NT2/D1 (cell line): ENCODE measurements at regions not wholly inside any gene's neighbourhood (a gene's known extent, or its start where the extent isn't known, plus 50 kb on each side); places are given as distances from the start of the nearest gene placed in this dataset.

Source experiments
- DNase-seq: peaks from one replicate; pipeline ENCODE4 v3.0.0-alpha.2; 2011; ENCODE audit warnings: low read depth, low spot score
- H3K27me3 ChIP-seq: 2 replicates; pipeline ENCODE4 v1.6.0; 2011; ENCODE audit warnings: mild to moderate bottlenecking; ENCODE audit not compliant: insufficient read length, insufficient read depth
- H3K36me3 ChIP-seq: 2 replicates; pipeline ENCODE4 v1.6.1; 2011; ENCODE audit warnings: mild to moderate bottlenecking, low read length, mixed read lengths; ENCODE audit not compliant: insufficient read depth, insufficient read length
- H3K4me1 ChIP-seq: 2 replicates; pipeline ENCODE4 v1.5.1; 2011; ENCODE audit not compliant: insufficient read depth, insufficient read length
- H3K4me3 ChIP-seq: 2 replicates; pipeline ENCODE4 v1.5.1; 2011; ENCODE audit warnings: low read depth; ENCODE audit not compliant: insufficient read length
- H3K9ac ChIP-seq: 2 replicates; pipeline ENCODE4 v1.6.0; 2011; ENCODE audit warnings: low read depth; ENCODE audit not compliant: insufficient read length
- H3K9me3 ChIP-seq: 2 replicates; pipeline ENCODE4 v1.5.1; 2011; ENCODE audit warnings: mild to moderate bottlenecking, low read length; ENCODE audit not compliant: insufficient read depth
- SUZ12 ChIP-seq: IDR thresholded peaks from 2 replicates; pipeline ENCODE4 v1.6.1; 2011; ENCODE audit not compliant: insufficient read length, insufficient read depth; ENCODE audit errors: extremely low read depth
- YY1 ChIP-seq: IDR thresholded peaks from 2 replicates; pipeline ENCODE4 v1.6.1; 2011; ENCODE audit not compliant: insufficient read length, insufficient read depth
- ZNF274 ChIP-seq: IDR thresholded peaks from 2 replicates; pipeline ENCODE4 v1.6.1; 2011; ENCODE audit warnings: mild to moderate bottlenecking, low read depth, low read length

DNA sequence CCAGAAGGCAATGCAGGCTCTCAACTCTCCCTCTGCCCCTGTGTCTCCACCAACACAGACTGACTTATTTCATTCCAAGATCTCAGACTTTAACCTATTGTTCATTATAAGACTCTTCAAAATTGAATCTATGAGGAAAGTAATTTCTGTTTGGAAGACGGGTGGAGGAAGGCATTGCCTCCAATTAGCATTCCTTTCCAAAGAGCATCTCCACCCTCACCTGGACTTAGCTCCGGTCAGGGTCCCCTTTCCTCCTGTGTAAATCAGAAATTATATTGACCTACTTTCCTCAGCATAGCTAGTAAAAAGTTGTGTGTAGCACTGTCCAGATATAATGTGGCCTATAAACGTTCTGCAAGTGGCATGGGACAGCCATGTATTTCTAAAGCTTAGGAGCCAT is 230.4 kb upstream of the ACVR2A start:
- no peak for DNase-seq
- Histone ChIP-seq H3K4me3 (no peak overlapping the region), H3K4me1 (no peaks in the 10 kb centered on the region), H3K27me3 (no peaks in the 10 kb centered on the region), H3K9me3 (no peaks in the 10 kb centered on the region), H3K36me3 (no peaks in the 10 kb centered on the region), H3K9ac (no peak overlapping the region)
- TF ChIP-seq ZNF274: no peak
- TF ChIP-seq YY1: no peak
- TF ChIP-seq SUZ12: no peak

DNA sequence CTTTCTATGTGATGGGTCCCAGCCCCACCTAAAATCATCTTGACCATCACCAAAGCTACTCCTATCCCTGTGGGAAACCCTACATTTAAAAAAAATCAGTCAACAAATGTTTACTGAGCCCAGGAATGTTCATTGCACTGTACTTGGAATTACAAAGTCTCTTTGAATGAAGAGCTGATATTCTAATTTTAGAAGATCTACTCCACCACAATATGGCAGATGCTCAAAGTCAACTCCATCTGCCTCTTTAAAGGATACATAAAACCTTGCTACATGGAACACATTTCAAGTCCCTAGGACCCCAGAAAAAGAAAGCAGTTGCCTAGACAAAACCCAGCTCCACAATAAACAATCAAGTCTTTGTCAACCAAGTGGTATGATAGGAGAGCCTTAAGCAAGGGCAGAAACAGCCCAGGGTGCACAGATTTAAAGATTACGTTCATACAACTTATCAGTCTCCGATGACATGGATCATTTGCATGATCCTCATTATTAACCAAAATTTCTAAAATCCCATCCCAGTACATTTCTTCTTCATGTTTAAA is 234.3 kb upstream of the ACVR2A start:
- H3K4me3 ChIP-seq: no peak overlapping the region
- no peaks in the 10 kb centered on the region for H3K36me3 ChIP-seq
- no peak overlapping the region for H3K9ac ChIP-seq
- no peaks in the 10 kb centered on the region for H3K27me3 ChIP-seq
- H3K4me1 ChIP-seq: no peaks in the 10 kb centered on the region
- H3K9me3 ChIP-seq: no peaks in the 10 kb centered on the region
- TF ChIP-seq SUZ12 (no peak), YY1 (no peak), ZNF274 (no peak)
- DNase-seq: no peak

DNA sequence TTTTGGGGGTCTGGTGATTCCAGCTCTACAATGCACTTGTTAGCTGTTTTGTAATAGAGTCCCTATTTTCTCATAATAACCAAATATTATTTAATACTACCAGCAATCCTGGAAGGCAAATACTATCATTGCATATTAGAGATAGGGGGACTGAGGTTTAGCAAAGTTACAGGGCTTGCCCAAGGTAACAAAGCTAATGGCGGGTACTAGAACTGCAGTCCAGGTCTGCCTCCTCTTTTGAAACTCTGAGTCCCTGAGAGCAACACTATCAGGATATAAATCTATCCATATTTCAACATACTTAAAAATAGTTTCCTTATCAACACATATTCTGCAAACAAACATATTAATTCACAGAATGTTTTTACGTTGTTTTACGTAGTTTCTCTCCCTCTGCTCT is 235.5 kb upstream of the ACVR2A start:
- no peak for DNase-seq
- no peak overlapping the region for H3K9ac ChIP-seq
- H3K36me3 ChIP-seq: no peaks in the 10 kb centered on the region
- H3K27me3 ChIP-seq: no peaks in the 10 kb centered on the region
- no peak for TF ChIP-seq YY1
- TF ChIP-seq ZNF274: no peak
- no peak for TF ChIP-seq SUZ12
- no peaks in the 10 kb centered on the region for H3K9me3 ChIP-seq
- no peaks in the 10 kb centered on the region for H3K4me1 ChIP-seq
- H3K4me3 ChIP-seq: no peak overlapping the region

DNA sequence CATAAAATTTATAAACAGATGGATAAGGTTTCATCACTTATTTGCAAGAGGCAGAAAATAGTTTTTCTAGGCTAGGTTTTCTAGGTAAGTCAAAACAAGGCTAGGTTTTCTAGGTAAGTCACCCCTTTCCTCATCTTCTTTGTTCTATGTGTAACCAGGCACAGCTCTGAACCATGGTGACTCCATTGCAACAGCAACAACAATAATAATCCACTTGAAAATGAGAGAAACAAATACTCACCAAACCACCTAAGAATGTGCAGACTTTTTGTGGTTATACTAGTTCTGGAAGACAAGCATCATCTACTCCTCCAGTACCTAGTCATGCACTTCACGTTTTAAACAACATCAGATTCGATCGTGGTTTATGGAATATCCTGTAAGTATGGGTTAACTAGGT is 237.4 kb upstream of the ACVR2A start:
- Histone ChIP-seq H3K36me3 (no peaks in the 10 kb centered on the region), H3K4me3 (no peak overlapping the region), H3K9ac (no peak overlapping the region), H3K4me1 (no peaks in the 10 kb centered on the region), H3K9me3 (0 out of 2 replicates have a peak, but pooled peaks cover under 1% of the 10 kb centered on the region), H3K27me3 (no peaks in the 10 kb centered on the region)
- TF ChIP-seq YY1 (no peak), SUZ12 (no peak), ZNF274 (no peak)
- DNase-seq: no peak

DNA sequence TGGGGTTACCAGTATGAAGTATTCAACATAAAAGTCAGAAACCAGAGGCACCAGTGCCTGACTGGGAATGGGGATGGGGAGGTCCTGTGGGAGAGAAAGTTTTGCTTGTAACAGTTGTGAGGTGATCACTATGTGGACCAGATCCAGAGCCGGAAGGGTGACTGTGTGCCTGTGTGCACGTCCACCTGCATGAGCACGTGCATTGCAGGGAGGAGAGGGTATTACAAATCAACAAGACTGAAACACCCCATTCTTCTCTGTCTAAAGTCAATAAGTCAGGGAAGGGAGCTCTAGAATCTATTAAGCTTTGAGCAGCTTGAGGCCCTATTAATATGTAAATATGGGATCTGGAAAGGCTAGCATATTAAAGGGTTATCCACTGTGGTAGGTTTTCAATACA is 241.0 kb upstream of the ACVR2A start:
- Histone ChIP-seq H3K9ac (no peak overlapping the region), H3K27me3 (no peaks in the 10 kb centered on the region), H3K9me3 (peaks cover 7% of the 10 kb centered on the region; the same call in 1 of the 2 replicates), H3K36me3 (no peaks in the 10 kb centered on the region), H3K4me3 (no peak overlapping the region), H3K4me1 (no peaks in the 10 kb centered on the region)
- no peak for TF ChIP-seq SUZ12
- no peak for DNase-seq

DNA sequence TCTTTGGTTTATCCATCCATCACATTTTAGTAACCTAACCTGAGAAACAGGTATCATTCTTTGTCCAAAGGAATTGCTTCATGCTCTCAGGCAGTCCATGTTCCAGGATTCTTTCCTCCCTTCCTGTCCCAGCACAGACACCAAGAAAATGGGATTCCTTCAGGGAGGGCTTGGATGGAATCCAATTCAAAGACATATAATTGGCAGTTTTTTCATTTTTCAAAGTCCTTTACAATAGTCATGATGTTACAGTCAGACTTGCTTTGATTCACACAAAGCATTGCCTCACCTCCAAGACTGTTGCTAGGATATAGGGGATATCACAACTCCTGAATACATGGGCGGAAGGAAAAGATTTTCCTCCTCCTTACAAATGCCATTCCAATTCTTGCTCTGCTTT is 241.4 kb upstream of the ACVR2A start:
- H3K9me3 ChIP-seq: peaks cover 7% of the 10 kb centered on the region; the same call in 1 of the 2 replicates
- no peak for DNase-seq
- H3K9ac ChIP-seq: no peak overlapping the region
- H3K36me3 ChIP-seq: no peaks in the 10 kb centered on the region
- no peaks in the 10 kb centered on the region for H3K4me1 ChIP-seq
- no peak for TF ChIP-seq ZNF274
- no peak for TF ChIP-seq SUZ12
- no peak for TF ChIP-seq YY1
- H3K4me3 ChIP-seq: no peak overlapping the region
- H3K27me3 ChIP-seq: no peaks in the 10 kb centered on the region

DNA sequence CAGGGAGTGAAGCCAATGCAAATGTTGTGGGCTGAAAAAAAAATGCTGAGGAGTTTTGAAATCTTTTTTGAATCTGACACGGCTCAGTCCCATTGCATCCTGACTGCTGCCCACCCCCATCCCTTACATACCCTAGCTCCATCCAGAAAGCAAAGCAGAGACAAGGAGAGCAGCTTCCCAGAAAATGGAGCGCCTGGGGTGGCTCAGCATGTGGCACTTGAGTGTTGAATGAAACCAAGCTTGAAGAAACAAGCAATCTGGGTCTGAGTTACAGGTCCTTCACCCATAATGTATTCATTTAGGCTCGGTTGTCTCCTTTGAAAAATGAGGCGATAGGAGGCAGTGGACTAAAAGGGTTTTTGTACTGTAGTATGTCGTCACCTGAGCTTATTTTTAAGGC is 244.2 kb upstream of the ACVR2A start:
- Histone ChIP-seq H3K9me3 (peaks cover 7% of the 10 kb centered on the region; the same call in 1 of the 2 replicates), H3K27me3 (no peaks in the 10 kb centered on the region), H3K9ac (no peak overlapping the region), H3K4me3 (no peak overlapping the region), H3K36me3 (no peaks in the 10 kb centered on the region), H3K4me1 (no peaks in the 10 kb centered on the region)
- TF ChIP-seq YY1: no peak
- TF ChIP-seq SUZ12: no peak
- no peak for TF ChIP-seq ZNF274
- DNase-seq: peak; percentile 5

DNA sequence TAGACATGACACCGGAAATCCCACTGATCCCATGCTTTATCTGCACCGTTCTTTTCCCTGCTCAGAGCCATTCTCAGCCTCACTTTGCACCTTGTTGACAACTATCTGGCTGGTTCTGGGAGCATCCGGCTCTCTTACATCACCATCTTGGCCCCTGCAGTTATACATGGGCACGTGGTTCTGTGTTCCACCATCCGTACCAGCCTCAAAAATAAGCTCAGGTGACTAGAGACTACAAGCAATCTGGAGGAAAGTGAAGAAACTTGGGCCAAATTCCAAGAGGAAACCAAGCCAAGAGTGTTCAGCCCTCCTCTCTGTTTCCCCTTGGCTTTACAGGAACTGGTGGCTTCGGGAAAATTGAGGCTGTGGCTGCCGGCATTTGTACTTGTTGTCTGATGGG is 244.6 kb upstream of the ACVR2A start:
- TF ChIP-seq YY1: no peak
- no peak for TF ChIP-seq SUZ12
- Histone ChIP-seq H3K4me1 (no peaks in the 10 kb centered on the region), H3K27me3 (no peaks in the 10 kb centered on the region), H3K9me3 (peaks cover 7% of the 10 kb centered on the region; the same call in 1 of the 2 replicates), H3K9ac (no peak overlapping the region), H3K4me3 (no peak overlapping the region), H3K36me3 (no peaks in the 10 kb centered on the region)
- DNase-seq: no peak
